Thoracic aorta (tissue), 2 donors: ENCODE measurements at regions not wholly inside any gene's neighbourhood (a gene's known extent, or its start where the extent isn't known, plus 50 kb on each side); places are given as distances from the start of the nearest gene placed in this dataset.
"Not testable (repeated sequence)": the region's sequence is repeated elsewhere in the genome, so short reads cannot be mapped to it uniquely, and the experiment has no call there.

Experiments used
- ATAC-seq: fragments of 150-250 bp; one replicate; pipeline ENCODE4 v1.8.0; 2017; ENCODE audit warnings: low read depth; ENCODE audit not compliant: insufficient number of reproducible peaks, low FRiP score
- DNase-seq: peaks from one replicate; pipeline ENCODE4 v3.0.0-alpha.2; 2020; ENCODE audit warnings: low spot score
- H3K27ac ChIP-seq, 2 donors: fragments of 200-600 bp; sonication (generic); 1 replicate in 1 of 2; 2 replicates in 1 of 2; pipeline ENCODE4 v1.5.1; 2016; ENCODE audit warnings: mild to moderate bottlenecking in 2 of 2, moderate library complexity in 2 of 2
- H3K27me3 ChIP-seq: fragments of 200-600 bp; sonication (generic); replicated peaks from 2 replicates; pipeline ENCODE4 v1.6.0; 2016; ENCODE audit warnings: mild to moderate bottlenecking; ENCODE audit not compliant: insufficient read depth
- H3K36me3 ChIP-seq: fragments of 200-600 bp; sonication (generic); one replicate; pipeline ENCODE4 v1.5.1; 2016
- H3K4me1 ChIP-seq, 2 donors: fragments of 200-600 bp; sonication (generic); 1 replicate in 1 of 2; 2 replicates in 1 of 2; pipeline versions ENCODE4 v1.5.1 to v1.6.0; 2016; ENCODE audit warnings: low read depth in 2 of 2, mild to moderate bottlenecking in 1 of 2; ENCODE audit not compliant: control insufficient read depth in 1 of 2
- H3K4me3 ChIP-seq: fragments of 200-600 bp; sonication (generic); 2 replicates; pipeline ENCODE4 v1.5.1; 2016; ENCODE audit warnings: mild to moderate bottlenecking
- H3K9me3 ChIP-seq: fragments of 200-600 bp; sonication (generic); 2 replicates; pipeline ENCODE4 v1.5.1; 2016
- TF ChIP-seq, protein P1 (sequence below): fragments of 200-600 bp; sonication (generic); IDR thresholded peaks from one replicate; pipeline ENCODE4 v1.5.1; 2019; ENCODE audit warnings: antibody characterized with exemption

DNA sequence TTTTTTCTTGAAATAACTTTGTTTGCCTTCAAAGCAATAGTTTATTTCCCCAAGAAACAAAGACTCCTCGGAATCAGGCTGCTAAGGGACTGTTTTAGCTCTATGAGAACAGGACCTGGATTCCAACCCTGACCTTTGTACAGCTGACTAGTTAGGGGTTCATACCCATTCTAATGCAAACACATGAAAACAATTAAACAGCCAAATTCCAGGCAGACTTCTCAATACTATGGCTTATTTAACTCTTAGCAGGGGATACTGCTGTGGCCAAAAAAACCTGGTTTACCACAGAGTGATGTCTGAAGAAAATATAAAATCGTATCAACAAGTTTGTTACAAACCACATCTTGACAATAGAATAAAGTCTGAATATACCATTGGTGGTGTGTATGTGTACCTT, 129.6 kb upstream of the INTU start:
- peaks cover 0 to 6% of the 10 kb centered on the region in 2 donors for H3K4me1 ChIP-seq
- no peak overlapping the region for H3K27ac ChIP-seq
- H3K27me3 ChIP-seq, result no peaks in the 10 kb centered on the region
- H3K4me3 ChIP-seq, result no peak overlapping the region
- ATAC-seq, result no peak
- no peak for DNase-seq
- no peaks in the 10 kb centered on the region for H3K36me3 ChIP-seq
- TF ChIP-seq, protein P1, sequence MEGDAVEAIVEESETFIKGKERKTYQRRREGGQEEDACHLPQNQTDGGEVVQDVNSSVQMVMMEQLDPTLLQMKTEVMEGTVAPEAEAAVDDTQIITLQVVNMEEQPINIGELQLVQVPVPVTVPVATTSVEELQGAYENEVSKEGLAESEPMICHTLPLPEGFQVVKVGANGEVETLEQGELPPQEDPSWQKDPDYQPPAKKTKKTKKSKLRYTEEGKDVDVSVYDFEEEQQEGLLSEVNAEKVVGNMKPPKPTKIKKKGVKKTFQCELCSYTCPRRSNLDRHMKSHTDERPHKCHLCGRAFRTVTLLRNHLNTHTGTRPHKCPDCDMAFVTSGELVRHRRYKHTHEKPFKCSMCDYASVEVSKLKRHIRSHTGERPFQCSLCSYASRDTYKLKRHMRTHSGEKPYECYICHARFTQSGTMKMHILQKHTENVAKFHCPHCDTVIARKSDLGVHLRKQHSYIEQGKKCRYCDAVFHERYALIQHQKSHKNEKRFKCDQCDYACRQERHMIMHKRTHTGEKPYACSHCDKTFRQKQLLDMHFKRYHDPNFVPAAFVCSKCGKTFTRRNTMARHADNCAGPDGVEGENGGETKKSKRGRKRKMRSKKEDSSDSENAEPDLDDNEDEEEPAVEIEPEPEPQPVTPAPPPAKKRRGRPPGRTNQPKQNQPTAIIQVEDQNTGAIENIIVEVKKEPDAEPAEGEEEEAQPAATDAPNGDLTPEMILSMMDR, result no peak
- no peaks in the 10 kb centered on the region for H3K9me3 ChIP-seq

DNA sequence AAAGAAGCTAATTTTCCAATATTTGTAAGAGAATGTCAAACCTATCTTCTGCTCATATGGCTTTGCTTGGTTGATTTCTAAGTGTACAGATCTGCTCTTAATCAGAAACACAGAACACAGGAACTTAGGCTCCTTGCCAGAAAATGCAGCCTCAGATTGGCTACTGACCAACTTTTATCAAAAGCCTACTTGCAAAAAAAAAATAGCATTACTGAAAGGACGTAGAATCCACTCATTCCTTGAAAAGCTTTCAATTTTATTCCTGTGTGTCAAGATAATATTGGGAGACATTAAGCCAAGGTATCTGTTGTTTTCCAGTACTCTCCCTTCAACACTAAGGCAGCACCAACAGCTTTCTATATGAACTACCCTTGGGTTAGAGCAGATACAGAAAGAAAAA, 127.6 kb upstream of the INTU start:
- no peak overlapping the region for H3K4me3 ChIP-seq
- ATAC-seq, result no peak
- no peak for DNase-seq
- H3K9me3 ChIP-seq, result no peaks in the 10 kb centered on the region
- no peaks in the 10 kb centered on the region for H3K36me3 ChIP-seq
- TF ChIP-seq, protein P1, result no peak
- no peaks in the 10 kb centered on the region for H3K27me3 ChIP-seq
- peaks cover 0 to 6% of the 10 kb centered on the region in 2 donors for H3K4me1 ChIP-seq
- no peak overlapping the region for H3K27ac ChIP-seq

DNA sequence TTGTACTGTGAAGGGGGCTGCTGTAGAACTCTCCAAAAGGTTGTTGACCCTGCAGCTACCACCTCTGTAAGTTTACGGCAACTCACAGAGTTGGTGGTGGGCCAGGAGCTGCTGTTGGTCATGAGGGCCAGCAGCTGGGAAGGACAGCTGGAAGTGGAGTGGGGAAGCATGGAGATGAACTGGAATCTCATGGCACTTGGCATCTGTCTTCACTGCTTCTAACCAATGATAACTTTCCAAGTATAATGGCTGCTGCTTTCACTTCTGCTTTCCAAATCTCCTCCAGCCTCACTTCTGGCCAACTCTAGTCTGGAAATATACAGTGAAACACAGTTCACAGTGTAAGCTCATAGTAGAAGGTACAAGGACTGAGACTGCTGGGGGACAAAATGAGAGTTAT, 126.5 kb upstream of the INTU start:
- TF ChIP-seq, protein P1, result no peak
- Histone ChIP-seq H3K9me3 (no peaks in the 10 kb centered on the region), H3K36me3 (no peaks in the 10 kb centered on the region), H3K4me3 (no peak overlapping the region), H3K27me3 (no peaks in the 10 kb centered on the region), H3K4me1 (peaks cover 0 to 2% of the 10 kb centered on the region in 2 donors), H3K27ac (no peak overlapping the region)
- ATAC-seq (no peak), DNase-seq (no peak)

DNA sequence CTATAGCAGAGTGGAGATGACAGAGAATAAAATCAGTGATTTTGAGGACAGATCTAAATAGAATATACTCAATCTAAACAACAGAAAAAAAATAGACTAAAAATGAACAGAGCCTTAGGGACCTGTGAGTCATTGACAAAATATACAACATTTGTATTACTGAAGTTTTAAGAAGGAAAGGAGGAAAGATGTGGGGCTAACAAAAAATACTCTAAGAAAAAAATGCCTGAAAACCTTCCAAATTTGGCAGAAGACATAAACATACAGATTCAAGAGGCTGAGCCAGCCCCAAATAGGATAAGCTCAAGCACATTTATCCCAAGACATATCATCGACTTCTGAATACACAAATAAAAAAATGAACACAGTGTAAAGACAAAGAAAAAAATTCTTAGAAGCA, 123.6 kb upstream of the INTU start:
- ATAC-seq (no peak), DNase-seq (no peak)
- TF ChIP-seq, protein P1, result no peak
- H3K27me3 ChIP-seq, result no peaks in the 10 kb centered on the region
- H3K9me3 ChIP-seq, result no peaks in the 10 kb centered on the region
- no peak overlapping the region for H3K4me3 ChIP-seq
- no peaks in the 10 kb centered on the region for H3K36me3 ChIP-seq
- no peaks in the 10 kb centered on the region for H3K4me1 ChIP-seq
- H3K27ac ChIP-seq, result no peak overlapping the region

DNA sequence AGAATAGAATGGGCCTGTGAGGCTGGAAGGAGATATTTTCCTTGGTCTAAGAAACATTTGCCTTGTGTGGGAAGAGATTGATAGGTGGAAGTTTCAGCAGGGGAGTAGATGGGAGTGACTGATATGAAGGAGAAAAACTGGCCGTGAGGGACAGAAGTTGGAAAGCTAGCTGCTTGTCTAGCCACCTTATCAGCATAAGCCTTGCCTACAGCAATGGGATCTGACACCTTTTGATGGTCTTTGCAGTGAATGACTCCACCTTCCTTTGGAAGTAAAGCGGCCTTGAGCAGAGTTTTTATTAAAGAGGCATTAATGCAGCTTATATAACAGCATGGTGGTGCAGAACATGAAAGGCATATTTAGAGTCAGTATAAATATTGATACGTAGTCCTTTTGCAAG, 120.1 kb upstream of the INTU start:
- H3K4me1 ChIP-seq, DNase-seq, H3K9me3 ChIP-seq, H3K4me3 ChIP-seq, H3K27me3 ChIP-seq, H3K36me3 ChIP-seq, H3K27ac ChIP-seq, ATAC-seq: not testable (repeated sequence)

DNA sequence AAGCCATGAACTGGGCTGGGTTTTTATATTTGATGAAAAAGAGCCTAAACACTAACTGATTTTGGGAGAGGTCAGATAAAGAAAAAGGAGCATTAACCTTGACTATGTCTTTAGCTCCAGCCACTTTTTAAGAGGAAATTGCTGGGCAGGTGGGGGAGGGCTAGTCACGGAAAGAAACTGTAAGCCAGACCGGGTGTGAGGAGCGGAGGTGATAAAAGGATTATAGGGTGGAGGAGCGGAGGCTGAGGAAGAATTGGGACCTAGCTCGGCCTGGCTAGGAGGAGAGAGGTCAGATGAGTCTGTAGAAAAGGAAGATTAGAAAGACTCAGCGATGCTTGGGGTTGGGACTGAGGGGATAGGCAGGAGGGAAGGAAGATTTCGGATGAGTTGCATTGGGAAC, 117.5 kb upstream of the INTU start:
- not testable (repeated sequence) for ATAC-seq, H3K4me3 ChIP-seq, H3K36me3 ChIP-seq, H3K27me3 ChIP-seq, H3K9me3 ChIP-seq, DNase-seq, H3K27ac ChIP-seq, H3K4me1 ChIP-seq
